ENCODE measurements at regions not wholly inside any gene's neighbourhood (a gene's known extent, or its start where the extent isn't known, plus 50 kb on each side); places are given as distances from the start of the nearest gene placed in this dataset.

DNA sequence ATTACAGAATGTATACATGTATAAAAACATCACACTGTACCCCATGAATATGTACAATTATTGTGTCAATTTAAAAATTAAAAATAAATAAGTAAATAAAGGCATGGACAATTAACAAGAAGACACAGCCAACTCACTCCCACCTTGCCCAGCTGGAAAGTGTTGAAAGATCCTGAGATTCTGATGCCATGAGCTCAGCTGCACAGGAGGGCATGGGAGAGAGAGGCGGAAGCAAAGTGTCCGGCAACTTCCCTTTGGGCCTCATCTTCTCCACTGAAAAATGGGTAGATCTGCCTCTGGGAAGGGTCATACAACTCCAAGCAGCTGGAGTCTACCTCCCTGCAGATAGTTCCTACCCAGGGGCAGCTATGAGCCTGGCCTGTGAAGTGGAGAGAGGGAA is 277.3 kb downstream of the UACA start:
- TF ChIP-seq, protein P1, sequence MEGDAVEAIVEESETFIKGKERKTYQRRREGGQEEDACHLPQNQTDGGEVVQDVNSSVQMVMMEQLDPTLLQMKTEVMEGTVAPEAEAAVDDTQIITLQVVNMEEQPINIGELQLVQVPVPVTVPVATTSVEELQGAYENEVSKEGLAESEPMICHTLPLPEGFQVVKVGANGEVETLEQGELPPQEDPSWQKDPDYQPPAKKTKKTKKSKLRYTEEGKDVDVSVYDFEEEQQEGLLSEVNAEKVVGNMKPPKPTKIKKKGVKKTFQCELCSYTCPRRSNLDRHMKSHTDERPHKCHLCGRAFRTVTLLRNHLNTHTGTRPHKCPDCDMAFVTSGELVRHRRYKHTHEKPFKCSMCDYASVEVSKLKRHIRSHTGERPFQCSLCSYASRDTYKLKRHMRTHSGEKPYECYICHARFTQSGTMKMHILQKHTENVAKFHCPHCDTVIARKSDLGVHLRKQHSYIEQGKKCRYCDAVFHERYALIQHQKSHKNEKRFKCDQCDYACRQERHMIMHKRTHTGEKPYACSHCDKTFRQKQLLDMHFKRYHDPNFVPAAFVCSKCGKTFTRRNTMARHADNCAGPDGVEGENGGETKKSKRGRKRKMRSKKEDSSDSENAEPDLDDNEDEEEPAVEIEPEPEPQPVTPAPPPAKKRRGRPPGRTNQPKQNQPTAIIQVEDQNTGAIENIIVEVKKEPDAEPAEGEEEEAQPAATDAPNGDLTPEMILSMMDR (IDR thresholded peaks at IDR 0.05; ENCODE audit: control insufficient read depth, insufficient read depth, low read depth, low read length, missing control alignments): no peak
- no peak overlapping the region for H3K4me3 ChIP-seq (ENCODE audit: control insufficient read depth, low read depth, low read length)
- no peak for DNase-seq (ENCODE audit: low read depth)

DNA sequence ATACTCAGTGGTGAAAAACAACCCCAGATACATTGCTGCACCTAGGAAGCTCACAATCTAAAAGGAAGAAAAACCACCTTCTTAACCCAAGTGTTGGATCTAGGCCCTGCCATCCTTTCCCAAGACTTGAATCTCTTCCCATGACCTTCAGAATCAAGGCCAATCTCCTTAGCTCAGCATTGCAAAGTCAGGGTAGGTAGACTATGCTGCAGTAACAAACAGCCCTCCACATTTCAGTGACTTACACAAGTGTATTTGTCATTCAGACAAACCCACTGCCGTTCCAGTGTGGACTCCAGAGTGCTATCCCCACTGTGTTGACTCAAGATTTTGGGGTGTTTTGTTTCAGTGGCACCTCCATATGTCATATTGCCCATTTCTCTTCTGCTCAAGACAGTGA is 278.4 kb downstream of the UACA start:
- no peak overlapping the region for H3K4me3 ChIP-seq (ENCODE audit: control insufficient read depth, low read depth, low read length)
- TF ChIP-seq, protein P1 (IDR thresholded peaks at IDR 0.05; ENCODE audit: control insufficient read depth, insufficient read depth, low read depth, low read length, missing control alignments): no peak
- no peak for DNase-seq (ENCODE audit: low read depth)

DNA sequence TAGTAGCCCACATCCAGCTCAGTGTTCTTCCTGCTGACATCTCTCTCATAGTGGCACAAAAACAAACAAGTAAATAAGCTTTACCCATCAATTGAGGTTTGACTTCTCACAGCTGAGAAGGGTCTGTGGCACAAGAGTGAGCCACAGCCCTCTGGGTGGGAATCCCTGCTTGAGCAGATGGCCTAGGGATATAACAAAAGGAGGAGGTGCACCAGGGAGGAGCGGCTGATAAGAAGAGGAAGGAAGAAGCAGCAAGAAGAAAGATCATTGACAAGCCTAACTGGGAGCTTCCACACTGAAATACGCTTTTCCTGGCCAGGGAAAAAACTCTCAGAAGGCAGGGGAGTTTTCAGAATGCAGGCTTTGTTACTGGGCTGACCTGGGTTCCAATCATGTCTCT is 279.8 kb downstream of the UACA start:
- H3K4me3 ChIP-seq (ENCODE audit: control insufficient read depth, low read depth, low read length): no peak overlapping the region
- TF ChIP-seq, protein P1 (IDR thresholded peaks at IDR 0.05; ENCODE audit: control insufficient read depth, insufficient read depth, low read depth, low read length, missing control alignments): no peak
- DNase-seq (ENCODE audit: low read depth): no peak

DNA sequence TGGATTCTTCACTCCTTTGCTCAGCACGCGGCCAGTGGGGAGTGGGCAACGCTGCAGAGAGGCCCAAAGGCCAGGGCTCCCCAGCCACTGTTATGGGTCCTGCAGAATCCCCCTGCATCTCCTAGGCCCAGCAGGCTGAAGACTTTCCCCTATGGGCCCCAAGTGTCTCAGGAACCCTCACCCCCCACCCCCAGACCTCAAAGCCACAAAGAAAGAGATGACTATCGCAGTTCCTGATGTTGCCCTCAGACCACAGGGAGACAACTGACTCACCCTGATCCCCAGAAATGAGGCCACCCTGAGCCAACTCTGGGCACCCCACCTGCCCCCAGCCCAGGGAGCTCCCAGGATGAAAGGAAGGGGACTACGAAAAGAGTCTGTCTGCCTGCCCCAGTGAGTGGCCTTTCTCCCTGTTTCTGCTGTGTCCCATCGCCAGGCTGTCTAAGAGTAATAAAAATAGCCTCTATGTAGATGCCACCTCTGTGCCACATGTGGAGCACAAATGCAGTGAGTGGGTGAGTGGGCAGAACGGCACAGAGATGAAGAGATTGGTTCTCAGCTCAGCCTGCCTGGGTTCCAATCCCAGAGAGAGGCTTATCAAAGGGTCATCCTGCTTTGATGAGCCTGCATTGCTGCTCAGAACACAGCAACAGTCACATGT is 283.0 kb downstream of the UACA start:
- no peak for DNase-seq (ENCODE audit: low read depth)

DNA sequence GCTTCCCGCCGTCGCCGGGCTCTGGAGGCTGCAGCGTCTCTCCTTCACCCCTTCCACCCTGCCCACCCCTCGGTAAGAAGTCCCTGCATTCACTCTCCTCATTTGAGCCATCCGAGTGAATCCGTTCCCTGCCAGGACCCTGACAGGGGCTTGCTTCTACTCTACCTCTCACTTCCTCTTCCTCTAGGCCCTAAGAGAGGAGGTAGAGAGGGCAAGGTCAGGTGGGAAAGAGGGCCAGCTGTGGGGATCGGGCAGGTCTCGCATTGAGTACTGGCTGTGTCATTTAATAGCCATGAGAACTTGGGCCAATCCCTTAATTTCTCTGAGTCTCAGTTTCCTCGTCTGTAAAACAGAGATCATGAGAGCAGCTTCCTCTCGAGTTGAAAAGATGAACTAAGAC is 283.6 kb downstream of the UACA start:
- TF ChIP-seq, protein P1 (IDR thresholded peaks at IDR 0.05; ENCODE audit: control insufficient read depth, insufficient read depth, low read depth, low read length, missing control alignments): no peak
- no peak overlapping the region for H3K4me3 ChIP-seq (ENCODE audit: control insufficient read depth, low read depth, low read length)
- no peak for DNase-seq (ENCODE audit: low read depth)

More for the DNA sequence above, 283.0 kb downstream of the UACA start:
- no peak overlapping the region for H3K4me3 ChIP-seq (ENCODE audit: control insufficient read depth, low read depth, low read length)
- TF ChIP-seq, protein P1 (IDR thresholded peaks at IDR 0.05; ENCODE audit: control insufficient read depth, insufficient read depth, low read depth, low read length, missing control alignments): no peak

DNA sequence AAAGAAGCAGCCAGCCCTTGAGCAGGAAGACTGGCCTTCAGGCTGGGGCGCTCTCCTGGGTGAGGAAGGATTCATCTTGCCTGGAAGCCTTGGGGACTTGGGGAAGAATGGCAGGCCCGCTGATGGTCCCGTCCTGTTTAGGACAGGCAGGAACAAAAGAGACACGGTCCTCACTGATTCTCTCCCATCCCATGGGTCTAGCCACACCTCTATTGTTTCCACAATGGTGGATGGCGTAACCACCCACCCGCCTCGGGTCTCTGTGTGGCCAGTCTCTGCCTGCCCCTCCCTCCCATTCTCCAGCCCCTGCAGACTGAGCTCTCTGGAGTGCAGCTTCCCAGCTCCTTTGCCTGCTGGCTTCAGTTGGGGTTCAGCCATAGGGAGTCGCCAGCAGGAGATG is 284.3 kb downstream of the UACA start:
- no peak overlapping the region for H3K4me3 ChIP-seq (ENCODE audit: control insufficient read depth, low read depth, low read length)
- DNase-seq (ENCODE audit: low read depth): no peak
- TF ChIP-seq, protein P1 (IDR thresholded peaks at IDR 0.05; ENCODE audit: control insufficient read depth, insufficient read depth, low read depth, low read length, missing control alignments): no peak

Measured in AG09309 (cell line).